RWPE1 (cell line): ENCODE measurements at regions not wholly inside any gene's neighbourhood (a gene's known extent, or its start where the extent isn't known, plus 50 kb on each side); places are given as distances from the start of the nearest gene placed in this dataset.

ENCODE experiments used
- CTCF ChIA-PET: fragments of 350-600 bp; sonication (Branson Sonifier 250); formaldehyde crosslinking; extraction: SDS; loops from one replicate; lab custom pipeline; 2021; lab: Yijun Ruan, JAX
- POLR2A ChIA-PET: fragments of 400-600 bp; formaldehyde crosslinking; extraction: SDS; loops from one replicate; lab custom pipeline; 2020; ENCODE audit warnings: antibody characterized with exemption; ENCODE audit not compliant: low non-redundant PET; lab: Yijun Ruan, JAX
- DNase-seq: peaks from one replicate; pipeline ENCODE4 v3.0.0; 2012; ENCODE audit warnings: low spot score
- H3K27ac ChIP-seq: fragments of 450-650 bp; 2 replicates; pipeline ENCODE4 v1.5.1; 2017
- TF ChIP-seq, protein P1 (sequence below): fragments of 450-650 bp; conservative IDR thresholded peaks from 2 replicates; pipeline ENCODE4 v1.5.1; 2017; ENCODE audit warnings: low read depth, mild to moderate bottlenecking

DNA sequence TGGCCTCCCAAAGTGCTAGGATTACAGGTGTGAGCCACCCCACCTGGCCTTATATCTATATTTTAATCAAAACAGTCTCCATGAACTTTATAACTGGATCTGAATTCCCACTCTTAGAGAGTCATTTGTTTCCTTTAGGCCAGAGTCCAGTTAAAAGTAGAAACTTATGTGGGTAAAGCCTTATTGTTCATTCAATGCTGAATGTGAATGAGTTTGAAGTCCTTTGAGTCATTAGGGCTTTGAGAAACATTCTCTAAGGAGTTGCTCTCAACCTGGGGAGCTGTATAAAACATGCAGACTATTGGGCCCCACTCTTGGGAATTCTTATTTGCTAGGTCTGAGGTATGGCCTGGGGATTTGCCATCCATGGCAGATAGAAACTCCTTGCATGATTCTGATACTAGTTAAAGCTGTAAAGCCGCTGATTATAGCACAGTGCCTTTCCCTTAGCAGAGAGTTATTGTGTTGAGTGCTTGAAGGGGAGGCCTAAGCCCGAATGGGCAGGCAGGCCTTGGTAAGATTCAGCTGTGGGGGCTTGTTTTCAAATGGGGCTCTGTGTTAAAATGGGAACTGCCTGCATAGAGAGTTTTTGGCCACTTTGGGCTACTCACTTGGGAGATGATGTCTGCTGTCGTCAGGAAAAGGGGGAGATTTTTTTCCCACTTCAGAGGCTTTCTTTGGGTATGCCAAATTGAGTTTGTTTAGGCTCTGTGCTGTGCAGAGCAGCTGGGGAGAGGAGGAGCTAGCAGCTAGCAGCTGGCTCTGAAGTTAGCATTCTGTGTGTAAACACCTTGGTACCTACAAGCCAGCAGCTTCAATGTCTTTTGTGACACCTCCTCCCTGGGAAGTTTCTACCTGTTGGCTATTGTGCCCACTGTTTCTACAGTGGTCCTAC is 117.5 kb downstream of the DACT1 start:
- H3K27ac ChIP-seq: no peak overlapping the region
- ChIA-PET POLR2A (no interaction called here), CTCF (interaction anchor here (0.6 to 0.7 kb wide), 2 partner anchors 14 to 26 kb away, joined by 3 read pairs; no protein-coding TSS in a partner anchor)
- TF ChIP-seq, protein P1, sequence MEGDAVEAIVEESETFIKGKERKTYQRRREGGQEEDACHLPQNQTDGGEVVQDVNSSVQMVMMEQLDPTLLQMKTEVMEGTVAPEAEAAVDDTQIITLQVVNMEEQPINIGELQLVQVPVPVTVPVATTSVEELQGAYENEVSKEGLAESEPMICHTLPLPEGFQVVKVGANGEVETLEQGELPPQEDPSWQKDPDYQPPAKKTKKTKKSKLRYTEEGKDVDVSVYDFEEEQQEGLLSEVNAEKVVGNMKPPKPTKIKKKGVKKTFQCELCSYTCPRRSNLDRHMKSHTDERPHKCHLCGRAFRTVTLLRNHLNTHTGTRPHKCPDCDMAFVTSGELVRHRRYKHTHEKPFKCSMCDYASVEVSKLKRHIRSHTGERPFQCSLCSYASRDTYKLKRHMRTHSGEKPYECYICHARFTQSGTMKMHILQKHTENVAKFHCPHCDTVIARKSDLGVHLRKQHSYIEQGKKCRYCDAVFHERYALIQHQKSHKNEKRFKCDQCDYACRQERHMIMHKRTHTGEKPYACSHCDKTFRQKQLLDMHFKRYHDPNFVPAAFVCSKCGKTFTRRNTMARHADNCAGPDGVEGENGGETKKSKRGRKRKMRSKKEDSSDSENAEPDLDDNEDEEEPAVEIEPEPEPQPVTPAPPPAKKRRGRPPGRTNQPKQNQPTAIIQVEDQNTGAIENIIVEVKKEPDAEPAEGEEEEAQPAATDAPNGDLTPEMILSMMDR: no peak
- no peak for DNase-seq

- CTCF ChIA-PET: no interaction called here
- TF ChIP-seq, protein P1: no peak
- POLR2A ChIA-PET: no interaction called here
- no peak for DNase-seq
- H3K27ac ChIP-seq: no peak overlapping the region
Measured at GRCh38 chr14:58760121-58760520, 122.4 kb downstream of the DACT1 start.

GRCh38 chr14:58762629-58763028 is 124.9 kb downstream of the DACT1 start:
- no peak for DNase-seq
- POLR2A ChIA-PET: no interaction called here
- no peak overlapping the region for H3K27ac ChIP-seq
- TF ChIP-seq, protein P1: no peak
- CTCF ChIA-PET: no interaction called here

- no peak for DNase-seq
- no peak overlapping the region for H3K27ac ChIP-seq
- TF ChIP-seq, protein P1: no peak
- ChIA-PET CTCF (interaction anchor here (0.6 kb wide), 1 partner anchor 10 kb away, joined by 3 read pairs; no protein-coding TSS in a partner anchor), POLR2A (no interaction called here)
Measured at GRCh38 chr14:58763210-58763609, 125.4 kb downstream of the DACT1 start.

GRCh38 chr14:58765418-58765831 is 127.7 kb downstream of the DACT1 start:
- TF ChIP-seq, protein P1: no peak
- no peak for DNase-seq
- ChIA-PET POLR2A (no interaction called here), CTCF (no interaction called here)
- no peak overlapping the region for H3K27ac ChIP-seq

- CTCF ChIA-PET: no interaction called here
- H3K27ac ChIP-seq: no peak overlapping the region
- TF ChIP-seq, protein P1: no peak
- POLR2A ChIA-PET: no interaction called here
- no peak for DNase-seq
Measured at GRCh38 chr14:58765843-58766242, 128.1 kb downstream of the DACT1 start.
